HG02623 (cell line): ENCODE measurements at regions not wholly inside any gene's neighbourhood (a gene's known extent, or its start where the extent isn't known, plus 50 kb on each side); places are given as distances from the start of the nearest gene placed in this dataset.
A peak's percentile ranks its signal among the peaks of the same experiment; 100 is the strongest.

Experiments
- ATAC-seq: cut with Tn5 transposase; IDR thresholded peaks from one replicate; pipeline ENCODE4 v1.9.1; 2021; ENCODE audit warnings: moderate library complexity; ENCODE audit not compliant: unreplicated experiment

DNA sequence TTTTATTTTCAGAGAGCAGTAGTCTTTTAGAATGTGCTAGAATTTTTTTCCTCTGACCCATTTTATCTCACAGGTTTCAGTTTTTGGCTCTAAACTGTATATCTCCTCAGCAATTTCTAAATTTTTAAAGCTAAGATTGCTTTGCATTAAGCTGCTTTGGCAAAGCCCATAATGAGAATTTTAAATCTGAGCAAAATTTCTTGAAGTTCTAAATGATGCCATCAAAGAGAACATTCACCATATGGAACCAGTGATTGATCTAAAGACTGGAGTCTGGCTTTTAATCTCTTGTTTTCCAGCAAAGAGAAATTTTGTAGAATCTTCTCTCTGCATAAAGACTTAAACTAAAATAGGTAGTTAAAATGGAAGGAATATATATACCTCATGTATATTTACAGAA, 313.6 kb downstream of the TBC1D32 start:
- no peak for ATAC-seq

DNA sequence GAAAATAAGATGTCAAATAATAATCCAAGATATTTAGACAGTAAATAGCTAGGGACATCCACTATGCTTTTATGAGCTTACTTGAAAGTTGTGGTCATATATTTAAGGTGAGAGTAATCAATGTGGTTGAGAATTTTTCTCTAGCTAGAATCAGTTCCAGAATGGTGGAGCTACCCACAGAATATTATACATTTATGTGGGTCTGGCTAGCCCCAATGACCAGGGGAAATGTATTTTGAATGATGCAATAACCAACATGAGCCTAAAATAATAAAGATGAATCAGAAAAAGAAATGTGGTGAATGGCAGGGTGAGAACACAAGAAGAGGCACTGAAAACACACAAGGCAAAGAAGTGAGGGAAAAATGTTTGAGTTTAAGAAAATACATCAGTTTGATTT, 325.7 kb downstream of the TBC1D32 start:
- ATAC-seq, result no peak

DNA sequence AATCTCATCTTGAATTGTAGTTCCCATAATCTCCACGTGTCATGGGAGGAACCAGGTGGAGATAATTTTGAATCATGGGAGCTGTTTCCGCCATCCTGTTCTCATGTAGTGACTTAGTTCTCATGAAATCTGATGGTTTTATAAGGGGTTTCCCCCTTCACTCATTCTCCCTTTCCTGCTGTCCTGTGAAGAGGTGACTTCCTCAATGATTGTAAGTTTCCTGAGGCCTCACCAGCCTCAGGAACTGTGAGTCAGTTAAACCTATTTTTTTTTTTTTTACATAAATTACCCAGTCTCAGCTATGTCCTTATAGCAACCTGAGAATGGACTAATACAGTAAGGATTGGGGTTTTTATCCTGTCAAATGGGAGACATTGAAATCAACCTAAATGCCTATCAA, 328.3 kb downstream of the TBC1D32 start:
- no peak for ATAC-seq

DNA sequence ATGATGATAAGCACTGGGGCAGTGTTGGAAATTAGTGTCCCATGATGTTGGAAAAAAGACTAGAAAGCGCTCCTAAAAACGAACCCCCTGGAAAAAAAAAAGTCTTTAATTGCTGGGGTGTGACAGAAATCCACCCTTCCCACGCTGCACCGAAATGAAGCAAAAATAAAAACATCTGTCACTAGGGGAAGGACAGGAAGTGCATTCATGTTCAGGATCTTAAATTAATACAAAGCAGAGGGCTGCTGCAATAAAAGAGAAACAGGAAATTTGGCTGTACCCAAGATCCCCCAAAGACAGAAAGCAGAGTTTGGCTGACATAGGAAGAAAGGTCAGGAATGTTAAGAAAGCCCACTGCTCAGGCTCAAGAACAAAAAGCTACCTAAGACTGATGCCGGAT, 333.9 kb downstream of the TBC1D32 start:
- ATAC-seq, result no peak

DNA sequence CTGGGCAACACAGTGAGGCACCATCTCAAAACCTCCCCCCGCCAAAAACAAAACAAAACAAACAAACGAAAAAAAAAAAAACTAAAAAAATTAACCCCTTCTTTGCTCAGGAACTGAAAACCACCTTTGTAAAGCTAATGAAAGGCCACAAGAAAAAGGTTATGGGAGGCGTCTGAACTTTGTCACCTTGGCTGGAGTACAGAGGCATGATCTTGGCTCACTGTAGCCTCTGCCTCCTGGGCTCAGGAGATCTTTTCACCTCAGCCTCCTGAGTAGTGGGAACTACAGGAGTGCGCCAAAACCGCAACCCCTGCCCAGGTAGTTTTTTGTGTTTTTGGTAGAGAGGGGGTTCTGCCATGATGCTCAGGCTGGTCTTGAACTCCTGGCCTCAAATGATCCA, 337.9 kb downstream of the TBC1D32 start:
- ATAC-seq, result no peak

DNA sequence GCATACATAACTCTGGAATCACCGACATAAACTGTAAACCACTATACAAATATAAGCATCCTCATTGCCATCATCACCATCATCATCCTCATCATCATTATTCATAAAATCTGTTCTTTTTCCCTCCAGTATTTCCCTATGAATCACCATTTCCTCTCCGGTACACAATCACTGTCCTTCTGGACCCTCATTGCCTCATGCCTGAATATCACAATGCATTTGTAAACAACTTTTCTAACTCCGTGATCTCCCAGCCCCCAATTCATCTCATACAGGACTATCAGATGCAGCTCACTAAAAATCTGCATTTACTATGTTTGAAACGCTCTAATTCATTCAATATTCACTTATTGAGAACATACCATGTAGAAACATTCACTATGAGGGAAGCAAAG, 339.7 kb downstream of the TBC1D32 start:
- ATAC-seq, result no peak

DNA sequence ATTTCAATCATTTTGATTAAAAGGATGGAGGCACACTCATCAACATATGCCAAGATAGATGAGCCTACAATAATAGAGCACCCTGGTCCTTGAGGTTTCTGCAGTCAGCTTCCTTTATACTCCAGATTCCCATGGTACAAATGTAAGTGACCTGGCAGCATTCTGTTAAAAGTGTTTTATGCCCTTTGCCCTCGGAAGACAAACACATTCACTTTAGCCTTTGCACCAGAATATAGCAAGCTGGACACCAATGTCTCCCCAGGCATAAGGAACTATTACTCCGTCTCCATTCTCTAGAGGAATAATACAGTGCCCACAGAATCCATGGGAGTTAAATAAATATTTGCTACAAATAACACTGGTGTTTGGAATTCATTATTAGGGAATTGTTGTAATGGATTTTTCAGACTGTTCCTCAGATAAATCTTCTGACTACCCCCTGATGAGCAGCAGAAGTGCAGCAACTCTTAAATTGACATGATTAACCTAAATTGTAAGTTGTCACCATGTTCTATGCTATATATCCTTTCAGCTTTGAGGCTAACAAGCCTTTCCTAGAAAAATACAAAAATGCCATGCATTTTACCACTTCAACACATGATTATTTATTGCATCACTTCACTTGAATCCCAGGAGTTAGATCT, 340.2 kb downstream of the TBC1D32 start:
- ATAC-seq, result no peak

DNA sequence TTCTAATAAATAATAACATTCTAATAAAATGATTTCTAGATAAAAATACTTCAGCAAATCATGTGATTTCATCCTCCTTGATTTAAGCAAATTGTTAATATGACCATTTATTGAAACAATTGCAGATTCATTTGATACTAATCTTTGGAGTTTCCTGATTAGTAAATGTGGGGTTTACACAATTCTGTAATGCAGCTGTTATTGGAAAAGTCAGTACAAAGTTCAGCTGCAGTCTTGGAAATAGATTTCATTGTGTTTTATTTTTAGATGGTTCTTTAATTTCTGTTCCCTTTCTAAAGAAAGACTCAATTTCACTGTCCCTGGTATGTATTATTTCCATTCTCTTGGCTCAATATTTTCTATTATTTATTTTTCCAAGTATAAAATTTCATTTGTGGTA, 342.0 kb downstream of the TBC1D32 start:
- ATAC-seq, result no peak

DNA sequence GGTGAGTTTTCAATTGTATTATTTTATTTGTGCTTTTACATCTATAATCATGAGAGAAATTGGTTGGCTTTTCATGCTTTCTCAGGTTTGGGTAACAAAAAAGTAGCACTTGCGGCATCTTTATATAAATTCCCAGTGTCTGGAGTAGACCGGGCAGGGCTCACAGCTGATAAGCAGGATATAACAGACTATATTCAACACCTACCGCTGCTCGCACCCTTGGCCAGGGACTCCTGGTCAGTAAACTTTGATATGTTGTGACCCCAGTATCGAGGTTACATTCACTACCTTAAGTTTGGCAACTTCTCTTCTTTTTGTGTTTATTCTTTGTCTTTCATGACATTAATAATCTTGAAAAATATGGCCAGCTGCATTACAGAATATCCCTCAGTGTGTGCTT, 343.4 kb downstream of the TBC1D32 start:
- ATAC-seq, result no peak

DNA sequence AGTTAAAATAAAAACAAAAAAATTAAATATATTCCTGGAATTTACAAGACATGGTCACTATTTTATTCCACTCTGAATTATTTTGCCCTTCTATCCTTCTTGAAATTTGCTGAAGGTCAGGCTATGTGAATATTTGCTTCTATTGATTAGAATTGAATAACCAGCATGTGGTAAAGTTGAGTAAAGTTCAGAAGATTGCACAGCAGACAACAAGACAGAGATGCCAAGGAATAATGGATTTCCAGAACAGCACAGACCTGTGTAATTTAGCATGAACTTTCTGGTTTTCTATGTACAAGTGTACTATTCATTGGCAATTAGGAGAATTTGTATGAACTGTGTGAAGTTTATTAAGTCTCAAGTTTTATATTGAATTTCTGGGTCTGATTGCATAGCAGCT, 352.4 kb downstream of the TBC1D32 start:
- ATAC-seq, result no peak

DNA sequence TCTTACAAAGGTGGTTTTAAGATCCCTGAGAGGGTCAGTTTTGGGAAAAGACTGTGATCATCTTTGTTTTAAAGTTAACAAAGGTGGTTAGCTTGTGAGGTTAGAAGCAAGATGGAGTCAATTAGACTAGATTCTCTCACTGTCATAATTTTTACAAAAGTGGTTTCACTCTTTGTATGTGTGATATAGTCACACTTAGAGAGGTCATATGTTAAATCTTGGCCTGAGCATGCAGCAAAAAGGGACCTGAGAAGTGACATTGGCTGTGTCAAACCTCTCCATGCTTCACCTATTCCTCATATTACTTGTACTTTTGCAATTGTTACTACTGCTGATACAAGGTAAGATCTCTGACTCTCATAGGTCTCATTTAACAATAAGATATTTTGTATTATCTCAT, 368.0 kb downstream of the TBC1D32 start:
- no peak for ATAC-seq

DNA sequence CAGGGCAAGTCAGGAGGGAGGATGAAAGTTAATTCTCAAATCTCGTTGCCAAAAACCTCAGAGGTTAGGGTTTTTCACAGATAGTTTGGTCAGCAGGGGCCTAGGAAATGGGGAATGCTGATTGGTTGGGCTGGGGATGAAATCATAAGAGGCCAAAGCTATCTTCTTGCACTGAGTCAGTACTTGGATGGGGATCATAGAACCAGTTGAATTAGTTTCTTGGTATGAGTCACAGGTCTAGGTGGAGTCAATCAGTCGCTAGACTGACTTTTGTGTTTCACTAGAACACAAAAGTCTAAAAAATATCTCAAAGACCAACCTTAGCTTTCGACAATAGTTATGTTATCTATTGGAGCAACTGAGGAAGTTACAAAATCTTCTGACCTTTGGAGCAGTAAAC, 368.5 kb downstream of the TBC1D32 start:
- ATAC-seq, result peak; percentile 73

DNA sequence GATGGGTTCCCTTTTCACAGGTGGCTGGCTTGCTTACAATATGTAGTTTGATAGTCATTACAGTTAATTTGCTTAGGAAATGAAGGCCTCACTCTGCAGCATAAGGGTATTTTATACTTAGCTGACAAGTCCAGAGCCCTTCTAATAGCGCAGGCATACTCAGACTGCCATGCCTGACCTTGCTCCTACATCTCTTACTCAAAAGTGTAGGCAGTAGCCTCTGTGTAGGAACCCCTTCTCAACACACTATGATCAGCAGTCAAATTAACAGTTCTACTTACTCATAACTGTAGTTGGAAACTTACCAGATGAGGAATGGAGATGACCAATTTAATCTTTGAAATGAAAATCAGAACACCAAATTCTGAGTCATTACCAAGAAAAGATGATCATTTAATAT, 373.5 kb downstream of the TBC1D32 start:
- no peak for ATAC-seq

DNA sequence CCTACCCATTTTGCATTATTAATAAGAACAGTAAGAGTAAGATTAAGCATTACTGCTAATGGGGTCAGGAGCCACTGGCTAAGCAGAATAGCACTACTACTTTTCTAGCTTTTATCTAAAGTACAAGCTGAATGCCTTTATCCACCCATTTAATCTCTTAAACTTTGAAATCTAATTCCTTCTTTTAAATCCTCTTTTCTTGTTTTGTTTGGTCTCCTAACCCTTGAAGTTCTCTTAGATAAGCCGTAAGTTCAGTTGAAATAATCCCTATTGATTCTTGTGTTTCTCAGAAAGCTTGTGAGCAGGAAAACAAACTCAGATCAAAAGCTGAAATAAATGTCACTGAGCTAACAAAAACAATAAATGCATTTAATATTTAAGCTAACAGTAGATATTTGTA, 380.2 kb downstream of the TBC1D32 start:
- ATAC-seq, result no peak

DNA sequence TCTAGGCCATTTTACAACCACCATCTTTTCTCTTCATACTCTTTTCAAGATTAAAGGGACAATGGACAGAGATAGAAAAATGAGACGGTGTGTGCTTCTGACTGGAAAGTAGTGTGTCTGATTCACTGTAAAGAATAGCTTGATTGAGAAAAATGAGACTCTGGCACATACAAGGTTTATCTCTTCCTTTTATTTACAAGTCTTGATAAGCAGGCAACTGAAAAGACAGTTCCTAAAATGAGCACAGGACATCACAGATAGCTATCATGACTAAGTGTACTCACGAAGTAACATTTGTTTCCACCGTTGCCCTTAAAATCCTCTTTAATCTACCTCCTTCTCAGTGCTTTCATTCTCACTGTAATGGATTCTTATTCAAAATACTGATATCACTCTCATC, 383.0 kb downstream of the TBC1D32 start:
- no peak for ATAC-seq

DNA sequence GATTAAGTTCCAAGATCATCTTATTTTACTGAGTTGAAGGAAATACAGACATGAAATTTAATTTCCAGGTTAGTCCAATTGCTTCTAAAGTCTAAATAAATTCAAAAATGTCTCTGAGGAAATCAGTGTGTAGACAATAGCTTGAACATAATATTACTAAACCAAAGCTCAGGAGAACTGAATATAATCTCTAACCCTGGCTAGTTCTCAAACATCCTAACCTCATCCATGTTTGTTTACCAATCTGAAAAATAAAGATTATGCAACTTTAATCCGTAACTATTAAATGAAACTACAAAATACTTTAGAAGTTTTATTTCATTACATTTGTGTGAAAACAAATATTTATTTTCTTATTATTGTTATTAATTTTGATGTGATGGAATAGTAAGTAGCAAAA, 387.2 kb downstream of the TBC1D32 start:
- ATAC-seq, result no peak

DNA sequence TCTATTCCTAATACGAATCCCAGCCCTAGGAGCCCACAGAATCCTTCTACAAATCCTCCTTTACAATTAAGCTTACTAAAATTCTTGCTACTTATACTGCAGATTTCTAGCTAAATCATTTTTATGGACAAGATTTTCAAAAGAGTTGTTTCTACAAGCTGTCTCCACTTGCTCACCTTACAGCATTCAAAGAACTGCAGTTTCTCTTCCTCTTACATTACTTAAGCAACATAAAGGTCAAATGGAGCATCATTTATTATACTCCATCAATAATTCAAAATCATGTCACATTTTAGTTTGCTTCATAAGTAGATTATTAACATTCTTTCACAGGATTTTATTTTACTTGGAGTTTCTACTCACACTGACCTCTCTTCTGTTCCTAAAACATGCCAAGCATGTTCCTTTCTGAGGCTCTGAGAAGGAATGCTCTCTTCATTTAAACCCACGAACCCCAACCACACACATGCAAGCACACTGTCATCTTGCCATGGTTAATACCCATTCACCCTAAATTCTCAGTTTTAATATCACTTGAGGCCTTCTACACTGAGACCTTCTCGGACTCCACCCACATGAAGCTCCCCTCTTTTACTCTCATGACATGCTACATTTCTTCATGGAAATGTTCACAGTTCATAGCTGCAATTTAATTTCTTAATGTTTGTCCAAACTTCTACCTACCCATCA, 388.2 kb downstream of the TBC1D32 start:
- ATAC-seq, result peak; percentile 66

DNA sequence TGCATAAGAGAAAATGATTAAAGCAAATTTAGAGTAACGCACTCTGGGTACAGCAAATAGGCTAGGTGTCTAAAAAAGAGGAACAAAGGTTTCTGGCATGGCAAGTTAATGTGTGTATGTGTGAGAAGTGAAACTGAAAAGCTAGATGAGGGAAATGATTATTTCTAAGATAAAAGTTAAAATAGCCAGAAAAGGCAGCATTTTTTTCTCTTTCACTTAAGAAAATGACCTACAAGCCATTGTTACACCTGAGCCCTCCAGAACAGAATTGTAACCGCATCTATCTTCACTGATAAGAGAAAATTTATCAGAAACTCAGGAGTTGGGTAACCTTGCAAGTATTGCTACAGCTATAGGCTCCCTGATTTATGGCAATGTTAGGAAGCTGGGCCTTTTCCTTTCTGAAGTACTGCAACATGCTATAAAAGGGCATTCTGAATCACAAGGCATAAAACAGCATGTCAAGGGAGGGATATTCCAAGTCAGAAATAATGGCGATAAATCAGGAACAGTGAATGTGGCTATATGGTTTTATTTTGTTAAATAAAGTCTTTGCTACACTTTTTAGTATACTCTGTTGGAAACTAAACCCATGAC, 395.3 kb downstream of the TBC1D32 start:
- peak; percentile 97 for ATAC-seq

DNA sequence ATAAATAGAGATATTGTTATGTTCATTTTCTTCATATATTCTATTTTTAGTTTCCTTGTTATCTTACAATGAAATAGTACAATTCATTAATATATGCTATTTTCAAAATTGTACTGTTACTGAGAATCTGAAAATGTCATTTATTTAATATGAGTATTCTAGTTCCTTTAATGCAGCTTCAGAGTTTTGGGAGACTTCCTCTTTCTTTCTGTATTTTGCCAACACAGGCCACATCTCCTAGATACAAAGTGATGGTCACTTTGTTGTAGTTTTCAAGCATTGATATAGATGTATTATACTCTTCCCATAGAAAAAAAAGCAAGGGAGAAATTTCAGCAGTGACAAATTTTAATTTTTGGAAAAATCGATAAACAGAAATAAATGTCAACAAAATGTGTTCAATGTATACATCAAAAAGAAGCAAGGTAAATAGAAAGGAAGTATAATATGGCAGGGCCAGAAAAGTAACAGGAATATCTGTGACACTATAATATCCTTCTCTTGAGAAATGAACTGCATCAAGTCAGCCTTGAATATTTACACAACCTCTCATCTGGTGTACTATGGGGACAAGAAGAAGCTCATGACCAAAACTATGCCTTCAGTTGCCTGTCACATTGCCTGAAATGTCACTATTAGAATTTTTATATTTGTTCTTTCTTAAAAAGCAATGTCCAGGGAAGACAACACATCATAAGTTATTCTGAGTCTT, 396.0 kb downstream of the TBC1D32 start:
- peak; percentile 30 for ATAC-seq

DNA sequence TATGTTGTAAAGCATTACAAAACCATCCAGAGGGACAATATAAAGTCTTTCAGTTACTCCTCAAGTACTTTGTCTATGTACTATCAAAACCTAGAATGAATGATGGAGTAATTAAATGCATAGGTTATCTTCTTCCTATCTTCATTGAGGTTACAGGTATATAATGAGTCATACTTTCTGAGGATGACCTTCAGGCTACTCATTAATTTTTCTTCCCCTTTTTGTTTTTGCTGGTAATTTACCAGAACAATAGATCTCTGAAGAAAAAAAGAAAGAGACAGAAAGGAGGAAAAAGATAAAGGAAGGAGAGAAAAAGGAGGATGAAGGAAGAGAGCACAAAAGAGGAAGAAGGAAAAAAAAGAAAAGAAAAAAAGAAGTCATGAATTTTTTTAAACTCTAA, 398.4 kb downstream of the TBC1D32 start:
- peak; percentile 28 for ATAC-seq

DNA sequence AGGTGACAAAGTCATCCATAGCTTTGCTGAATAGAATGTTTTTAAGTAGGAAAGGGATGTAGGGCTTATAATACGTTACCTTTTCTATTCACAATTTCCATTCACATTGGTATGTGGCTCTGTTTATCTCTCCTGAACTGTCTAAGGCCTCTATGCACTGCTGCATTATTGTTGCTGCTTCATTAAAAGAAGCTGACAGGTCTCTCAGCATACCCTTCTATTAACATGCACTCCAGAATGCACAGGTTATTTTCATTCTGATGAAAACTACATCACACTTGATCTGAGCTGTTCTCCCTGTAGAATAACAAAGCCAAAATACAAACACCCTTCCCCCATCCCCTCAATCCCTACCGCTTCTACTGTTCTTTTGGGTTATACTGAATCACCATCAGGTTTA, 399.3 kb downstream of the TBC1D32 start:
- no peak for ATAC-seq
